ENCODE measurements at regions not wholly inside any gene's neighbourhood (a gene's known extent, or its start where the extent isn't known, plus 50 kb on each side); places are given as distances from the start of the nearest gene placed in this dataset.

DNA sequence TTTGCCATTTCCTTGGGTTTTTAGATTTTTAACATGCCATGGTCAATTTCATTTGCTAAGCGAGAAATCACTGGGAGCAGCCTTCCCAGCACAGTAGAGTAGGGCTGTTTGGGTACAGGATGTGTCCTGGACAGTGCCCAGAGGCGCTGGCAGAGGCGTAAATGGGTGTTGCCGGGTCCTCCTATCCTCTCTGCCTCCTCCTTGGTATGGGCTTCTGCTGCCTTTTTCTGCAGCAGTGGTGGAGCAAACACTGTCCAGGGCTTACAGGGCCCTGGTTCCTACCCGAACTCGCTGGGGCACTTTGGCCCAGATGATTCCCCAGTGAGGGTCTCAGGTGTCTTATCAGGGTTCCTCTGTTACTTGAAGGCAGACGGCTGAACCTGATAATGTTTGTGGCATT, 298.3 kb downstream of the RPS24 start:
- 89 to 90% methylated on average over 7 of the region's 7 CpGs for WGBS, 2 donors
- DNase-seq: no peak
- no peak for TF ChIP-seq POLR2A (IDR thresholded peaks at IDR 0.05)
- TF ChIP-seq, protein P1, sequence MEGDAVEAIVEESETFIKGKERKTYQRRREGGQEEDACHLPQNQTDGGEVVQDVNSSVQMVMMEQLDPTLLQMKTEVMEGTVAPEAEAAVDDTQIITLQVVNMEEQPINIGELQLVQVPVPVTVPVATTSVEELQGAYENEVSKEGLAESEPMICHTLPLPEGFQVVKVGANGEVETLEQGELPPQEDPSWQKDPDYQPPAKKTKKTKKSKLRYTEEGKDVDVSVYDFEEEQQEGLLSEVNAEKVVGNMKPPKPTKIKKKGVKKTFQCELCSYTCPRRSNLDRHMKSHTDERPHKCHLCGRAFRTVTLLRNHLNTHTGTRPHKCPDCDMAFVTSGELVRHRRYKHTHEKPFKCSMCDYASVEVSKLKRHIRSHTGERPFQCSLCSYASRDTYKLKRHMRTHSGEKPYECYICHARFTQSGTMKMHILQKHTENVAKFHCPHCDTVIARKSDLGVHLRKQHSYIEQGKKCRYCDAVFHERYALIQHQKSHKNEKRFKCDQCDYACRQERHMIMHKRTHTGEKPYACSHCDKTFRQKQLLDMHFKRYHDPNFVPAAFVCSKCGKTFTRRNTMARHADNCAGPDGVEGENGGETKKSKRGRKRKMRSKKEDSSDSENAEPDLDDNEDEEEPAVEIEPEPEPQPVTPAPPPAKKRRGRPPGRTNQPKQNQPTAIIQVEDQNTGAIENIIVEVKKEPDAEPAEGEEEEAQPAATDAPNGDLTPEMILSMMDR (IDR thresholded peaks at IDR 0.05): no peak
- Histone ChIP-seq H3K4me3 (no peak overlapping the region), H3K9me3 (no peaks in the 10 kb centered on the region), H3K27me3 (no peaks in the 10 kb centered on the region), H3K4me1 (no peaks in the 10 kb centered on the region), H3K27ac (no peak overlapping the region), H3K36me3 (ENCODE audit: low read depth, missing control alignments) (no peaks in the 10 kb centered on the region)
- intact Hi-C loops (cut with DNase I; ENCODE audit: low total_unique reads): no loop called here

DNA sequence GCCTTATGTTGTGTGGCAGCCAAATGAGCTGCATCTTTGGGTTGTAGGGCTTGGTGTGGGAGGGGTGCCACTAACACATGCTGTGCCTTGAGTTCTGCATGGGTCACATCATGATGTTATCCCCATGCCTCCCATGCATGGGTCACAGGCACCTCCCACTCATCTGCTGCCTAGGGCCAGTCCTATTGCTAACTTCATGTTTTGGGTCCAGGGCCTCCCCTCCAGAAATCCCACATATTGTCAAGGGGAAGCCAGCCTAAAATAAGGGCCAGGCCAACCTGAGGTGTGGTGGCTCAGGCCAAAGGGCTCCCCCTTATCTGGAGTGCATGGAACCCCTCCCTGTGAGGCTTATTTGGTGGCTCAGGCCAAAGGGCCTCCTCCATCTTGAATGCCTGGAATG, 299.0 kb downstream of the RPS24 start:
- no peak for DNase-seq
- H3K27me3 ChIP-seq: no peaks in the 10 kb centered on the region
- no peaks in the 10 kb centered on the region for H3K36me3 ChIP-seq (ENCODE audit: low read depth, missing control alignments)
- no peaks in the 10 kb centered on the region for H3K9me3 ChIP-seq
- intact Hi-C loops (cut with DNase I; ENCODE audit: low total_unique reads): no loop called here
- H3K4me3 ChIP-seq: no peak overlapping the region
- no peak overlapping the region for H3K27ac ChIP-seq
- H3K4me1 ChIP-seq: no peaks in the 10 kb centered on the region
- TF ChIP-seq, protein P1 (IDR thresholded peaks at IDR 0.05): no peak
- TF ChIP-seq POLR2A (IDR thresholded peaks at IDR 0.05): no peak

DNA sequence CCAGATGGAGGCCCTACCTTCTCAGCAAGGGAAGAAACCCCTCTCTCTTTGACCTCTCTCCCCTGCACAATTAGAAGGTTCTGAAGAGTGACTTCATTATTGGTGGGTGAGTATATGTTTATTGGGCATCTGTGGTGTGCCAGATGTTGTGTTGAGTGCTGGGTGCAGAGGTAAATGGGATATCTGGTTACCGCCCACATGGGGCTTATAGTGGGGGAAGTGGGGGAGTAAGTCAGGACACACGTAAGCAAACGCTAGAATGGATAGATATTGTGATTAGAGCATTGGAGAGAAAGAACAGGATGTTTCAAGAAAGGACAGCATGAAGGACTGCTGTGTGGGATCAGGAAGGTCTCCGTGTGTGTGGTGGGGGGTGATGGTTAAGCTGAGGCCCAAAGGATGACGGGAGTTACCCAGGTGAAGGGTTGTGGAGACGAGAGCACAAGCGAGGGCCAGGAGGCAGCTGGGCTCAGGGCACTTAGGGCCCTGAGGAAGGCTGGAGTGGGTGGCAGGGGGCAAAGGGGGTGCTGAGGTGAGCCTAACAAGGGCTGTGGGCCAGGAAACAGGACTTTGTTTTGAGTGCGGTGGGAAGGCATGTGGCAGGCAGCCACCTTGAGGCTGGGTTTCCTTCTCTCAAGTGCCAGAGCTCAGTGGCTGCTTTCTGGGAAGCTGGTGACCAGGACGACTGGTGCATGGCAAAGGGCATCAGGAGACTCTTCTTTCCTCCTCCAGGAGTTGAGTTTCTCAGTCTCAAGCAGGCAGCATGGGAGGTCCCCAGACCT, 299.9 kb downstream of the RPS24 start:
- WGBS, 2 donors: 90 to 93% methylated on average over 8 to 9 of the region's 9 CpGs
- no peak overlapping the region for H3K4me3 ChIP-seq
- DNase-seq: no peak
- H3K9me3 ChIP-seq: no peaks in the 10 kb centered on the region
- no peaks in the 10 kb centered on the region for H3K4me1 ChIP-seq
- TF ChIP-seq POLR2A (IDR thresholded peaks at IDR 0.05): no peak
- TF ChIP-seq, protein P1 (IDR thresholded peaks at IDR 0.05): no peak
- H3K36me3 ChIP-seq (ENCODE audit: low read depth, missing control alignments): no peaks in the 10 kb centered on the region
- no peaks in the 10 kb centered on the region for H3K27me3 ChIP-seq
- no peak overlapping the region for H3K27ac ChIP-seq
- intact Hi-C loops (cut with DNase I; ENCODE audit: low total_unique reads): no loop called here

DNA sequence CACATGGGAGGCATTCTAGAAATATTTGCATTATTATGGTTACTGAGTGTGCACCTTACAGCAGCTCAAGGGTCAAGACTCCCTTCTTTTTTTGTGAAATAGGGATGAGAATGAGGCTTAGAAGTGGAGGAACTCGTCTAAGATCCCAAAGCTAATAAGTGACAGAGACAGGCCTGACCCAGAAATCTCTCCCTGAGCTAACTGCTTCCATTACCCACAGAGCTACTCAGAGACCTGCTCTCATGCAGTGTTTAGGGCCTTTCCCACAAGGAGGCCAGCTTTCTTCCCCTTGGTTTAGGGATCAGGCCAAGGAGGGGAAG, 301.7 kb downstream of the RPS24 start:
- no peak overlapping the region for H3K4me3 ChIP-seq
- no peak for TF ChIP-seq POLR2A (IDR thresholded peaks at IDR 0.05)
- TF ChIP-seq, protein P1 (IDR thresholded peaks at IDR 0.05): no peak
- H3K36me3 ChIP-seq (ENCODE audit: low read depth, missing control alignments): no peaks in the 10 kb centered on the region
- no peak for DNase-seq
- WGBS, 2 donors: 68 to 78% methylated on average over 1 of the region's 1 CpG
- H3K27ac ChIP-seq: no peak overlapping the region
- intact Hi-C loops (cut with DNase I; ENCODE audit: low total_unique reads): no loop called here
- H3K27me3 ChIP-seq: no peaks in the 10 kb centered on the region
- no peaks in the 10 kb centered on the region for H3K9me3 ChIP-seq
- no peaks in the 10 kb centered on the region for H3K4me1 ChIP-seq

Data from testis (tissue), 2 donors.